SK-N-MC (cell line): ENCODE measurements at regions not wholly inside any gene's neighbourhood (a gene's known extent, or its start where the extent isn't known, plus 50 kb on each side); places are given as distances from the start of the nearest gene placed in this dataset.

Source experiments
- EZH2 ChIP-seq: fragments of 200-600 bp; sonication (generic); IDR thresholded peaks from one replicate; pipeline ENCODE4 v1.6.1; 2017; ENCODE audit warnings: antibody characterized with exemption
- POLR2AphosphoS5 ChIP-seq: IDR thresholded peaks from 2 replicates; pipeline ENCODE4 v1.6.1; 2012; ENCODE audit warnings: mild to moderate bottlenecking, low read depth, low read length, borderline replicate concordance

GRCh38 chr6:14216946-14217684, 99.5 kb downstream of the CD83 start:
- TF ChIP-seq POLR2AphosphoS5 (no peak), EZH2 (no peak)
